ENCODE measurements at regions not wholly inside any gene's neighbourhood (a gene's known extent, or its start where the extent isn't known, plus 50 kb on each side); places are given as distances from the start of the nearest gene placed in this dataset.

- TF ChIP-seq SNIP1 (IDR thresholded peaks at IDR 0.05; ENCODE audit: low read depth), result no peak
- TF ChIP-seq ZKSCAN8 (CRISPR knock-in tag; IDR thresholded peaks at IDR 0.05), result no peak
- TF ChIP-seq KLF6 (CRISPR knock-in tag; IDR thresholded peaks at IDR 0.05; ENCODE audit: borderline replicate concordance), result no peak
These were observed 217.1 kb downstream of the ZNF674 start (continued) for GRCh38 chrX:46328133-46328532.

- Histone ChIP-seq H3K36me3 (ENCODE audit: control insufficient read depth, insufficient read depth, low read length) (no peaks in the 10 kb centered on the region), H3K79me2 (ENCODE audit: control insufficient read depth, insufficient read depth, low read length) (no peaks in the 10 kb centered on the region), H3K27me3 (ENCODE audit: control insufficient read depth in 2 of 2, insufficient read depth in 2 of 2, low read length in 2 of 2) (no peaks in the 10 kb centered on the region), H3K4me2 (ENCODE audit: insufficient read depth, low read length) (no peak overlapping the region), H3K9me3 (replicated peaks; ENCODE audit: control insufficient read depth, insufficient read depth, low read depth, low read length) (no peaks in the 10 kb centered on the region), H3K9ac (ENCODE audit: insufficient read depth in 1 of 2, low read depth in 2 of 2, low read length in 2 of 2) (no peak overlapping the region), H3K4me3 (no peak overlapping the region), H3K4me1 (replicated peaks in 1 of 2; ENCODE audit: control insufficient read depth in 2 of 2, insufficient read depth in 2 of 2, low read length in 2 of 2) (no peaks in the 10 kb centered on the region), H2AFZ (ENCODE audit: low read depth, low read length) (no peak overlapping the region), H3K9me1 (ENCODE audit: control insufficient read depth, insufficient read depth, low read length) (no peaks in the 10 kb centered on the region), H4K20me1 (replicated peaks; ENCODE audit: control insufficient read depth, insufficient read depth, low read length) (no peaks in the 10 kb centered on the region), H3K27ac (ENCODE audit: extremely low read depth, low read depth, low read length) (no peak overlapping the region)
- BruUV-seq (replicated peaks), result no TSS peak
- ChIA-PET CTCF (ENCODE audit: low intra/inter-chr PET ratio) (no interaction called here), POLR2A (no interaction called here)
- intact Hi-C loops (cut with micrococcal nuclease), result no loop called here
- WGBS (ENCODE audit: insufficient coverage, low coverage, missing lambda C conversion rate), result 0% methylated on average over 7 of the region's 7 CpGs
- DNase-seq (ENCODE audit: extremely low read depth in 1 of 4, low spot score in 3 of 4) (no peak), FAIRE-seq (no peak), ATAC-seq (no peak)
- in situ Hi-C loops (cut with MboI), result no loop called here
- TF ChIP-seq, protein P1, sequence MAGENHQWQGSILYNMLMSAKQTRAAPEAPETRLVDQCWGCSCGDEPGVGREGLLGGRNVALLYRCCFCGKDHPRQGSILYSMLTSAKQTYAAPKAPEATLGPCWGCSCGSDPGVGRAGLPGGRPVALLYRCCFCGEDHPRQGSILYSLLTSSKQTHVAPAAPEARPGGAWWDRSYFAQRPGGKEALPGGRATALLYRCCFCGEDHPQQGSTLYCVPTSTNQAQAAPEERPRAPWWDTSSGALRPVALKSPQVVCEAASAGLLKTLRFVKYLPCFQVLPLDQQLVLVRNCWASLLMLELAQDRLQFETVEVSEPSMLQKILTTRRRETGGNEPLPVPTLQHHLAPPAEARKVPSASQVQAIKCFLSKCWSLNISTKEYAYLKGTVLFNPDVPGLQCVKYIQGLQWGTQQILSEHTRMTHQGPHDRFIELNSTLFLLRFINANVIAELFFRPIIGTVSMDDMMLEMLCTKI (IDR thresholded peaks at IDR 0.05; ENCODE audit: partially characterized antibody), result no peak
- TF ChIP-seq, protein P2, sequence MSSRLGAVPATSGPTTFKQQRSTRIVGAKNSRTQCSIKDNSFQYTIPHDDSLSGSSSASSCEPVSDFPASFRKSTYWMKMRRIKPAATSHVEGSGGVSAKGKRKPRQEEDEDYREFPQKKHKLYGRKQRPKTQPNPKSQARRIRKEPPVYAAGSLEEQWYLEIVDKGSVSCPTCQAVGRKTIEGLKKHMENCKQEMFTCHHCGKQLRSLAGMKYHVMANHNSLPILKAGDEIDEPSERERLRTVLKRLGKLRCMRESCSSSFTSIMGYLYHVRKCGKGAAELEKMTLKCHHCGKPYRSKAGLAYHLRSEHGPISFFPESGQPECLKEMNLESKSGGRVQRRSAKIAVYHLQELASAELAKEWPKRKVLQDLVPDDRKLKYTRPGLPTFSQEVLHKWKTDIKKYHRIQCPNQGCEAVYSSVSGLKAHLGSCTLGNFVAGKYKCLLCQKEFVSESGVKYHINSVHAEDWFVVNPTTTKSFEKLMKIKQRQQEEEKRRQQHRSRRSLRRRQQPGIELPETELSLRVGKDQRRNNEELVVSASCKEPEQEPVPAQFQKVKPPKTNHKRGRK (tag; IDR thresholded peaks at IDR 0.05), result no peak
- TF ChIP-seq ZNF717 (CRISPR knock-in tag; IDR thresholded peaks at IDR 0.05) (no peak), ZNF507 (tag; conservative IDR thresholded peaks at IDR 0.05) (no peak), CLOCK (CRISPR knock-in tag; IDR thresholded peaks at IDR 0.05; ENCODE audit: borderline replicate concordance) (no peak), ZNF140 (CRISPR knock-in tag; IDR thresholded peaks at IDR 0.05) (no peak), GTF2F1 (IDR thresholded peaks at IDR 0.05; ENCODE audit: low read depth, low read length) (no peak), HMBOX1 (IDR thresholded peaks at IDR 0.05) (no peak), DACH1 (IDR thresholded peaks at IDR 0.05; ENCODE audit: partially characterized antibody) (no peak), SMC3 (conservative IDR thresholded peaks at IDR 0.05; ENCODE audit: insufficient read depth, low read depth, low read length) (no peak), PHF21A (IDR thresholded peaks at IDR 0.05; ENCODE audit: borderline replicate concordance, low read depth) (no peak), CC2D1A (IDR thresholded peaks at IDR 0.05) (no peak), MED1 (CRISPR knock-in tag; IDR thresholded peaks at IDR 0.05; ENCODE audit: borderline replicate concordance) (no peak), GATAD2B (IDR thresholded peaks at IDR 0.05; ENCODE audit: borderline replicate concordance) (no peak)
These were observed 217.6 kb downstream of the ZNF674 start for GRCh38 chrX:46327566-46328115.
